A549 (cell line): ENCODE measurements at regions not wholly inside any gene's neighbourhood (a gene's known extent, or its start where the extent isn't known, plus 50 kb on each side); places are given as distances from the start of the nearest gene placed in this dataset.

Experiments
- CEBPB ChIP-seq, 2 experiments: fragments of >200 bp in 1 of 2; sonication (Bioruptor Twin) in 1 of 2; formaldehyde crosslinking in 1 of 2; IDR thresholded peaks; 2 replicates each; pipeline ENCODE4 v1.6.1; 2012 to 2016
- CHD4 ChIP-seq: fragments of 200-600 bp; sonication (generic); IDR thresholded peaks from 2 replicates; pipeline ENCODE4 v1.6.1; 2016; ENCODE audit warnings: antibody characterized with exemption, mild to moderate bottlenecking, borderline replicate concordance
- EHMT2 ChIP-seq: fragments of 200-600 bp; sonication (generic); IDR thresholded peaks from 2 replicates; pipeline ENCODE4 v1.6.1; 2016; ENCODE audit warnings: antibody characterized with exemption, low read depth, mild to moderate bottlenecking, moderate library complexity
- ESRRA ChIP-seq: fragments of 150-350 bp; IDR thresholded peaks from 2 replicates; pipeline ENCODE4 v1.6.1; 2014; ENCODE audit warnings: mild to moderate bottlenecking, low read length, borderline replicate concordance
- FOSL2 ChIP-seq, 2 experiments: fragments of 450-650 bp in 1 of 2; fragments of >200 bp in 1 of 2; sonication (Bioruptor Twin) in 1 of 2; formaldehyde crosslinking; IDR thresholded peaks; 2 replicates each; pipeline versions ENCODE4 v1.5.0 to v1.6.1; 2016 to 2020; ENCODE audit warnings: mild to moderate bottlenecking in 1 of 2, moderate library complexity in 1 of 2
- HEYL ChIP-seq: fragments of 250-450 bp; sonication (Bioruptor Pico); IDR thresholded peaks from 2 replicates; pipeline ENCODE4 v1.8.0; 2021; ENCODE audit warnings: mild to moderate bottlenecking, moderate library complexity
- MAZ ChIP-seq: fragments of 150-350 bp; IDR thresholded peaks from 2 replicates; pipeline ENCODE4 v1.6.1; 2014; ENCODE audit warnings: antibody characterized with exemption, low read depth, low read length, borderline replicate concordance
- POLR2A ChIP-seq: IDR thresholded peaks from 2 replicates; pipeline ENCODE4 v1.6.1; 2012; ENCODE audit warnings: mild to moderate bottlenecking, low read length
- RARB ChIP-seq: fragments of 250-450 bp; sonication (Bioruptor Pico); IDR thresholded peaks from 2 replicates; pipeline ENCODE4 v1.8.0; 2021; ENCODE audit warnings: mild to moderate bottlenecking, moderate library complexity
- RFX5 ChIP-seq: fragments of 450-650 bp; IDR thresholded peaks from 2 replicates; pipeline ENCODE4 v1.7.1; 2014; ENCODE audit warnings: antibody characterized with exemption, mild to moderate bottlenecking, moderate library complexity
- ZSCAN20 ChIP-seq: fragments of 250-450 bp; sonication (Bioruptor Pico); IDR thresholded peaks from 2 replicates; pipeline ENCODE4 v1.8.0; 2022; ENCODE audit warnings: mild to moderate bottlenecking, moderate library complexity
- TF ChIP-seq, protein P1 (sequence below): fragments of >200 bp; sonication (Bioruptor Twin); formaldehyde crosslinking; IDR thresholded peaks from 3 replicates; pipeline ENCODE4 v1.5.1; 2016
- TF ChIP-seq, protein P2 (sequence below): IDR thresholded peaks from 2 replicates; pipeline ENCODE4 v1.6.1; 2012
- TF ChIP-seq, protein P3 (sequence below): fragments of 450-650 bp; IDR thresholded peaks from 2 replicates; pipeline ENCODE4 v1.6.1; 2014; ENCODE audit warnings: antibody characterized with exemption

DNA sequence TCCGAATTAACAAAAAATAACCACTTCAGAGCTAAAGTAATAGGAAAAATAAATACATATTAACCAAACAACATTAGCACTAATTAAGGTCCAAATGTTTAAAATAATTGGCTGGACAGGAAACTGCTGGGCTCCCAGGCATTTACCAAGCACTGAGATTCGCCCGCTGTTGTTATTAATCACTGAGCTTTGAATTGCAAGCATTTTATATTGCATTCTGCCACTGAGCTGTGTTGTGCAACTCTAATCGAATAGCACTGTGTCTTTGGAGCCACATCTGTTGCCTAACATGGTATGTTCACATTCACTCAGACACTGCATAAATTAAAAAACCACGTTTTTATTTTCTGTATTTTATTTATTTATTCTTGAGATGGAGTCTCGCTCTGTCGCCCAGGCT lies 88.9 kb downstream of the SOWAHC start:
- TF ChIP-seq RFX5 (no peak), ZSCAN20 (CRISPR knock-in tag) (no peak), ESRRA (no peak), FOSL2 (IDR thresholded peaks at IDR 0.05) (no peak), FOSL2 (CRISPR knock-in tag; IDR thresholded peaks at IDR 0.05) (no peak), CEBPB (IDR thresholded peaks at IDR 0.05) (no peak), RARB (CRISPR knock-in tag) (no peak), POLR2A (no peak), EHMT2 (no peak), CHD4 (no peak), MAZ (no peak), HEYL (CRISPR knock-in tag) (no peak)
- TF ChIP-seq, protein P1, sequence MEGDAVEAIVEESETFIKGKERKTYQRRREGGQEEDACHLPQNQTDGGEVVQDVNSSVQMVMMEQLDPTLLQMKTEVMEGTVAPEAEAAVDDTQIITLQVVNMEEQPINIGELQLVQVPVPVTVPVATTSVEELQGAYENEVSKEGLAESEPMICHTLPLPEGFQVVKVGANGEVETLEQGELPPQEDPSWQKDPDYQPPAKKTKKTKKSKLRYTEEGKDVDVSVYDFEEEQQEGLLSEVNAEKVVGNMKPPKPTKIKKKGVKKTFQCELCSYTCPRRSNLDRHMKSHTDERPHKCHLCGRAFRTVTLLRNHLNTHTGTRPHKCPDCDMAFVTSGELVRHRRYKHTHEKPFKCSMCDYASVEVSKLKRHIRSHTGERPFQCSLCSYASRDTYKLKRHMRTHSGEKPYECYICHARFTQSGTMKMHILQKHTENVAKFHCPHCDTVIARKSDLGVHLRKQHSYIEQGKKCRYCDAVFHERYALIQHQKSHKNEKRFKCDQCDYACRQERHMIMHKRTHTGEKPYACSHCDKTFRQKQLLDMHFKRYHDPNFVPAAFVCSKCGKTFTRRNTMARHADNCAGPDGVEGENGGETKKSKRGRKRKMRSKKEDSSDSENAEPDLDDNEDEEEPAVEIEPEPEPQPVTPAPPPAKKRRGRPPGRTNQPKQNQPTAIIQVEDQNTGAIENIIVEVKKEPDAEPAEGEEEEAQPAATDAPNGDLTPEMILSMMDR, result no peak
- TF ChIP-seq, protein P2, sequence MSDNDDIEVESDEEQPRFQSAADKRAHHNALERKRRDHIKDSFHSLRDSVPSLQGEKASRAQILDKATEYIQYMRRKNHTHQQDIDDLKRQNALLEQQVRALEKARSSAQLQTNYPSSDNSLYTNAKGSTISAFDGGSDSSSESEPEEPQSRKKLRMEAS, result no peak
- TF ChIP-seq, protein P3, sequence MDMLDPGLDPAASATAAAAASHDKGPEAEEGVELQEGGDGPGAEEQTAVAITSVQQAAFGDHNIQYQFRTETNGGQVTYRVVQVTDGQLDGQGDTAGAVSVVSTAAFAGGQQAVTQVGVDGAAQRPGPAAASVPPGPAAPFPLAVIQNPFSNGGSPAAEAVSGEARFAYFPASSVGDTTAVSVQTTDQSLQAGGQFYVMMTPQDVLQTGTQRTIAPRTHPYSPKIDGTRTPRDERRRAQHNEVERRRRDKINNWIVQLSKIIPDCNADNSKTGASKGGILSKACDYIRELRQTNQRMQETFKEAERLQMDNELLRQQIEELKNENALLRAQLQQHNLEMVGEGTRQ, result no peak
